A549 (cell line): ENCODE measurements at regions not wholly inside any gene's neighbourhood (a gene's known extent, or its start where the extent isn't known, plus 50 kb on each side); places are given as distances from the start of the nearest gene placed in this dataset.

Source experiments
- ATAC-seq, 2 experiments: fragments of 200-7000 bp in 1 of 2; fragments of >200 bp in 1 of 2; cut with Nextera tagmentation in 1 of 2; cut with Tn5 transposase in 1 of 2; 3 replicates each; pipeline versions ENCODE4 v1.8.0 to v1.9.1; 2018 to 2020; ENCODE audit warnings: mild to moderate bottlenecking in 1 of 2, moderate library complexity in 1 of 2
- CTCF ChIA-PET: fragments of 300-600 bp; sonication (Branson Sonifier 250); formaldehyde crosslinking; extraction: SDS; loops from one replicate; lab custom pipeline; 2021; ENCODE audit warnings: antibody characterized with exemption, inconsistent platforms; lab: Yijun Ruan, JAX
- POLR2A ChIA-PET: fragments of 350-600 bp; formaldehyde crosslinking; extraction: SDS; loops from one replicate; lab custom pipeline; 2021; ENCODE audit warnings: antibody characterized with exemption, inconsistent platforms; lab: Yijun Ruan, JAX
- DNase-seq, 2 experiments: peaks; one replicate each; pipeline versions ENCODE4 v3.0.0 to v3.0.0-alpha.2; 2011 to 2016; ENCODE audit warnings: low read depth in 1 of 2, low spot score in 1 of 2
- FAIRE-seq: peaks from 2 replicates; lab custom pipeline; 2011; peaks lifted over from hg19 to GRCh38; lab: Jason Lieb, UNC
- H3K27ac ChIP-seq, 2 experiments: fragments of >200 bp; sonication (Bioruptor Twin); formaldehyde crosslinking; 3 replicates each; pipeline ENCODE4 v1.5.1; 2016 to 2017
- H3K4me1 ChIP-seq: fragments of >200 bp; sonication (Bioruptor Twin); formaldehyde crosslinking; 3 replicates; pipeline ENCODE4 v1.6.1; 2016
- H3K4me2 ChIP-seq: fragments of >200 bp; sonication (Bioruptor Twin); formaldehyde crosslinking; 3 replicates; pipeline ENCODE4 v1.6.1; 2016
- H3K4me3 ChIP-seq: fragments of >200 bp; sonication (Bioruptor Twin); formaldehyde crosslinking; 3 replicates; pipeline ENCODE4 v1.5.1; 2016
- H3K9me3 ChIP-seq: fragments of >200 bp; sonication (Bioruptor Twin); formaldehyde crosslinking; 3 replicates; pipeline ENCODE4 v1.6.1; 2016
- BCL3 ChIP-seq: fragments of >200 bp; sonication (Bioruptor Twin); formaldehyde crosslinking; IDR thresholded peaks from 3 replicates; pipeline ENCODE4 v1.6.1; 2016
- CEBPB ChIP-seq, 2 experiments: fragments of >200 bp in 1 of 2; sonication (Bioruptor Twin) in 1 of 2; formaldehyde crosslinking in 1 of 2; IDR thresholded peaks; 2 replicates each; pipeline ENCODE4 v1.6.1; 2012 to 2016
- CHD2 ChIP-seq: fragments of 150-350 bp; IDR thresholded peaks from 2 replicates; pipeline ENCODE4 v1.6.1; 2014; ENCODE audit warnings: low read length; ENCODE audit not compliant: partially characterized antibody
- E2F6 ChIP-seq: IDR thresholded peaks from 2 replicates; pipeline ENCODE4 v1.6.1; 2012; ENCODE audit warnings: low read depth, borderline replicate concordance
- EHMT2 ChIP-seq: fragments of 200-600 bp; sonication (generic); IDR thresholded peaks from 2 replicates; pipeline ENCODE4 v1.6.1; 2016; ENCODE audit warnings: antibody characterized with exemption, low read depth, mild to moderate bottlenecking, moderate library complexity
- EP300 ChIP-seq, 2 experiments: fragments of >200 bp; sonication (Bioruptor Twin); formaldehyde crosslinking; IDR thresholded peaks; 2 replicates in 1 of 2; 3 replicates in 1 of 2; pipeline ENCODE4 v1.6.1; 2016 to 2017
- FOSL2 ChIP-seq, 2 experiments: fragments of 450-650 bp in 1 of 2; fragments of >200 bp in 1 of 2; sonication (Bioruptor Twin) in 1 of 2; formaldehyde crosslinking; IDR thresholded peaks; 2 replicates each; pipeline versions ENCODE4 v1.5.0 to v1.6.1; 2016 to 2020; ENCODE audit warnings: mild to moderate bottlenecking in 1 of 2, moderate library complexity in 1 of 2
- GATA3 ChIP-seq: IDR thresholded peaks from 2 replicates; pipeline ENCODE4 v1.6.1; 2012; ENCODE audit warnings: borderline replicate concordance
- HES2 ChIP-seq: fragments of >200 bp; sonication (Bioruptor Twin); formaldehyde crosslinking; IDR thresholded peaks from 2 replicates; pipeline ENCODE4 v1.6.1; 2016
- HEYL ChIP-seq: fragments of 250-450 bp; sonication (Bioruptor Pico); IDR thresholded peaks from 2 replicates; pipeline ENCODE4 v1.8.0; 2021; ENCODE audit warnings: mild to moderate bottlenecking, moderate library complexity
- HMGXB4 ChIP-seq: fragments of 250-450 bp; sonication (Bioruptor Pico); IDR thresholded peaks from 2 replicates; pipeline ENCODE4 v1.5.0; 2021; ENCODE audit warnings: mild to moderate bottlenecking, moderate library complexity, borderline replicate concordance
- HOXA7 ChIP-seq: fragments of 250-450 bp; sonication (Bioruptor Pico); IDR thresholded peaks from 2 replicates; pipeline ENCODE4 v1.5.0; 2020; ENCODE audit warnings: mild to moderate bottlenecking, moderate library complexity
- HOXB13 ChIP-seq: fragments of 250-450 bp; sonication (Bioruptor Pico); IDR thresholded peaks from 2 replicates; pipeline ENCODE4 v1.5.0; 2020; ENCODE audit warnings: low read depth, mild to moderate bottlenecking, moderate library complexity
- JUN ChIP-seq, 2 experiments: fragments of >200 bp; sonication (Bioruptor Twin); formaldehyde crosslinking; IDR thresholded peaks; 2 replicates in 1 of 2; 3 replicates in 1 of 2; pipeline ENCODE4 v1.6.1; 2016 to 2017
- JUNB ChIP-seq: fragments of >200 bp; sonication (Bioruptor Twin); formaldehyde crosslinking; IDR thresholded peaks from 2 replicates; pipeline ENCODE4 v1.6.1; 2016
- PBX3 ChIP-seq: IDR thresholded peaks from 2 replicates; pipeline ENCODE4 v1.6.1; 2012
- POLR2AphosphoS2 ChIP-seq: conservative IDR thresholded peaks from 2 replicates; pipeline ENCODE4 v1.6.1; 2012; ENCODE audit warnings: low read length, improper control_type of control experiment, inconsistent platforms
- RCOR1 ChIP-seq: fragments of 150-350 bp; IDR thresholded peaks from 2 replicates; pipeline ENCODE4 v1.6.1; 2014; ENCODE audit warnings: antibody characterized with exemption, low read length, low read depth
- RNF2 ChIP-seq: fragments of 200-600 bp; sonication (generic); IDR thresholded peaks from 2 replicates; pipeline ENCODE4 v1.6.1; 2016; ENCODE audit warnings: low read depth, mild to moderate bottlenecking, antibody characterized with exemption, moderate library complexity, borderline replicate concordance
- TP53 ChIP-seq: fragments of 250-450 bp; sonication (Bioruptor Pico); IDR thresholded peaks from 2 replicates; pipeline ENCODE4 v1.5.0; 2021; ENCODE audit warnings: mild to moderate bottlenecking, moderate library complexity
- ZC3H11A ChIP-seq: fragments of 450-650 bp; IDR thresholded peaks from 2 replicates; pipeline ENCODE4 v1.6.1; 2014; ENCODE audit warnings: antibody characterized with exemption, mild to moderate bottlenecking
- ZNF302 ChIP-seq: fragments of 250-450 bp; sonication (Bioruptor Pico); IDR thresholded peaks from 2 replicates; pipeline ENCODE4 v1.9.0; 2021; ENCODE audit warnings: inconsistent platforms, mild to moderate bottlenecking, moderate library complexity
- WGBS: methylation state at CpG from one replicate; pipeline ENCODE4 v1.1.6; 2017; ENCODE audit errors: missing lambda C conversion rate; 5-methylcytosine and 5-hydroxymethylcytosine counted together

GRCh38 chr9:107708791-107709190, 219.2 kb upstream of the KLF4 start:
- WGBS = 90% methylated on average over 2 of the region's 2 CpGs
- no peak for FAIRE-seq
- H3K9me3 ChIP-seq = no peaks in the 10 kb centered on the region
- POLR2A ChIA-PET = no interaction called here
- no peak for ATAC-seq
- TF ChIP-seq EP300 (IDR thresholded peaks at IDR 0.05) = no peak
- TF ChIP-seq, all 56 proteins: peak for 0
- DNase-seq = no peak
- no peak overlapping the region for H3K4me3 ChIP-seq
- H3K4me1 ChIP-seq = peaks cover 43% of the 10 kb centered on the region
- peak overlapping the region; percentile 4 to 60; a peak in 1 of 6 replicates for H3K27ac ChIP-seq
- no peak overlapping the region for H3K4me2 ChIP-seq
- CTCF ChIA-PET = interaction anchor here (0.6 to 1.2 kb wide), 2 partner anchors 9 to 220 kb away, joined by 3 to 4 read pairs; no protein-coding TSS in a partner anchor

GRCh38 chr9:107707915-107708441, 218.4 kb upstream of the KLF4 start:
- no peak for FAIRE-seq
- WGBS = 69% methylated on average over 7 of the region's 7 CpGs

GRCh38 chr9:107707428-107707837, 217.9 kb upstream of the KLF4 start:
- no peak for TF ChIP-seq EHMT2
- 0 out of 2 replicates have a peak, but pooled peaks have one; percentile 11 for TF ChIP-seq GATA3
- TF ChIP-seq CEBPB (IDR thresholded peaks at IDR 0.05) = peak; percentile 43 to 75; a peak in 3 of 4 replicates
- TF ChIP-seq PBX3 = no peak
- no peak for TF ChIP-seq RNF2
- TF ChIP-seq, all 56 proteins: peak for 2
- ChIA-PET CTCF (interaction anchor here (1.4 kb wide), 1 partner anchor 242 kb away, joined by 4 read pairs; no protein-coding TSS in a partner anchor), POLR2A (no interaction called here)
- DNase-seq (peak; percentile 17 to 28), FAIRE-seq (no peak), ATAC-seq (peak; percentile 33 to 68; a peak in 3 of 6 replicates)
- Histone ChIP-seq H3K9me3 (no peaks in the 10 kb centered on the region), H3K4me2 (peak overlapping the region; percentile 71), H3K4me3 (no peak overlapping the region), H3K4me1 (peaks cover 38% of the 10 kb centered on the region), H3K27ac (peak overlapping the region; percentile 12 to 69; a peak in 2 of 6 replicates)
- 20% methylated on average over 6 of the region's 6 CpGs for WGBS

More at GRCh38 chr9:107707915-107708441, 218.4 kb upstream of the KLF4 start:
- Histone ChIP-seq H3K27ac (peak overlapping the region; percentile 30 to 60; a peak in 1 of 6 replicates), H3K9me3 (no peaks in the 10 kb centered on the region), H3K4me3 (no peak overlapping the region), H3K4me1 (peaks cover 43% of the 10 kb centered on the region), H3K4me2 (peak overlapping the region; percentile 71)
- DNase-seq = peak; percentile 25 to 61
- POLR2A ChIA-PET = no interaction called here
- TF ChIP-seq JUNB (0 out of 2 replicates have a peak, but pooled peaks have one; percentile 19), FOSL2 (IDR thresholded peaks at IDR 0.05) (no peak), FOSL2 (CRISPR knock-in tag; IDR thresholded peaks at IDR 0.05) (peak; percentile 81), POLR2AphosphoS2 (no peak), HOXA7 (CRISPR knock-in tag) (no peak), HMGXB4 (CRISPR knock-in tag) (no peak)
- ATAC-seq = peak; percentile 78 to 81
- CTCF ChIA-PET = interaction anchor here (1.4 kb wide), 1 partner anchor 243 kb away, joined by 4 read pairs; no protein-coding TSS in a partner anchor

- Histone ChIP-seq H3K4me2 (peak overlapping the region; percentile 71; the same call in 1 of the 3 replicates), H3K4me3 (no peak overlapping the region), H3K4me1 (peaks cover 32% of the 10 kb centered on the region), H3K9me3 (no peaks in the 10 kb centered on the region), H3K27ac (peak overlapping the region; percentile 12 to 69; a peak in 2 of 6 replicates)
- FAIRE-seq (no peak), ATAC-seq (no peak), DNase-seq (no peak)
- WGBS = 83% methylated on average over 3 of the region's 3 CpGs
- CTCF ChIA-PET = interaction anchor here (1.4 kb wide), 1 partner anchor 242 kb away, joined by 4 read pairs; no protein-coding TSS in a partner anchor
- POLR2A ChIA-PET = no interaction called here
- no peak for TF ChIP-seq E2F6
- TF ChIP-seq HOXB13 (CRISPR knock-in tag) = no peak
- TF ChIP-seq ZC3H11A = no peak
- no peak for TF ChIP-seq TP53
- TF ChIP-seq CHD2 = no peak
- no peak for TF ChIP-seq HEYL (CRISPR knock-in tag)
- no peak for TF ChIP-seq HES2
- no peak for TF ChIP-seq JUN (IDR thresholded peaks at IDR 0.05)
- TF ChIP-seq ZNF302 = no peak
- no peak for TF ChIP-seq BCL3
- no peak for TF ChIP-seq RCOR1
Measured at GRCh38 chr9:107706701-107707427, 217.3 kb upstream of the KLF4 start.
